Liver (tissue), 8 donors: ENCODE measurements at regions not wholly inside any gene's neighbourhood (a gene's known extent, or its start where the extent isn't known, plus 50 kb on each side); places are given as distances from the start of the nearest gene placed in this dataset.

Experiments used
- DNase-seq: peaks from one replicate; pipeline ENCODE4 v3.0.0-alpha.2; 2017; ENCODE audit warnings: low spot score
- H3K27ac ChIP-seq, 2 donors: one replicate each; pipeline ENCODE4 v1.7.0; 2013; ENCODE audit warnings: inconsistent platforms in 2 of 2, low read length in 2 of 2, control low read depth in 1 of 2, low read depth in 1 of 2, mild to moderate bottlenecking in 1 of 2
- H3K27me3 ChIP-seq, 4 donors: one replicate each; pipeline versions ENCODE4 v1.6.1 to v1.7.0; 2013; ENCODE audit warnings: low read length in 3 of 4, inconsistent platforms in 1 of 4, mild to moderate bottlenecking in 1 of 4, moderate library complexity in 1 of 4; ENCODE audit not compliant: control insufficient read depth in 4 of 4, insufficient read depth in 4 of 4
- H3K36me3 ChIP-seq, 4 donors: one replicate each; pipeline versions ENCODE4 v1.6.1 to v1.7.0; 2013; ENCODE audit warnings: low read length in 3 of 4, mild to moderate bottlenecking in 3 of 4, low read depth in 1 of 4, moderate library complexity in 1 of 4; ENCODE audit not compliant: control insufficient read depth in 4 of 4, insufficient read depth in 3 of 4
- H3K4me1 ChIP-seq, 4 donors: one replicate each; pipeline versions ENCODE4 v1.6.1 to v1.7.0; 2013; ENCODE audit warnings: low read length in 3 of 4, mild to moderate bottlenecking in 3 of 4, moderate library complexity in 1 of 4; ENCODE audit not compliant: control insufficient read depth in 4 of 4, insufficient read depth in 4 of 4
- H3K4me3 ChIP-seq, 3 donors: one replicate each; pipeline versions ENCODE4 v1.6.1 to v1.7.0; 2013; ENCODE audit warnings: low read length in 3 of 3, control low read depth in 1 of 3, low read depth in 1 of 3, mild to moderate bottlenecking in 1 of 3
- H3K9ac ChIP-seq, 2 donors: one replicate each; pipeline ENCODE4 v1.7.0; 2013; ENCODE audit warnings: low read length in 2 of 2, mild to moderate bottlenecking in 2 of 2, moderate library complexity in 2 of 2, control low read depth in 1 of 2, low read depth in 1 of 2
- H3K9me3 ChIP-seq, 4 donors: one replicate each; pipeline versions ENCODE4 v1.6.1 to v1.7.0; 2013; ENCODE audit warnings: low read length in 3 of 4; ENCODE audit not compliant: control insufficient read depth in 4 of 4
- EGR1 ChIP-seq, 2 donors: IDR thresholded peaks; 2 replicates each; pipeline ENCODE4 v1.6.1; 2016 to 2018; ENCODE audit warnings: antibody characterized with exemption in 2 of 2, low read depth in 2 of 2
- FOXA1 ChIP-seq: IDR thresholded peaks from 2 replicates; pipeline ENCODE4 v1.6.1; 2016; ENCODE audit warnings: antibody characterized with exemption
- FOXA2 ChIP-seq: IDR thresholded peaks from 2 replicates; pipeline ENCODE4 v1.6.1; 2016; ENCODE audit warnings: antibody characterized with exemption
- GABPA ChIP-seq, 2 donors: IDR thresholded peaks in 1 of 2; conservative IDR thresholded peaks in 1 of 2; 2 replicates each; pipeline ENCODE4 v1.6.1; 2016; ENCODE audit warnings: antibody characterized with exemption in 2 of 2, mild to moderate bottlenecking in 1 of 2, moderate library complexity in 1 of 2
- HNF4A ChIP-seq, 2 donors: conservative IDR thresholded peaks; 2 replicates each; pipeline ENCODE4 v1.6.1; 2016; ENCODE audit warnings: antibody characterized with exemption in 2 of 2, mild to moderate bottlenecking in 2 of 2
- HNF4G ChIP-seq: IDR thresholded peaks from 2 replicates; pipeline ENCODE4 v1.6.1; 2016; ENCODE audit warnings: antibody characterized with exemption
- JUND ChIP-seq, 2 donors: IDR thresholded peaks; 2 replicates each; pipeline ENCODE4 v1.6.1; 2016; ENCODE audit warnings: antibody characterized with exemption in 2 of 2
- NR2F2 ChIP-seq: IDR thresholded peaks from 2 replicates; pipeline ENCODE4 v1.6.1; 2016; ENCODE audit warnings: antibody characterized with exemption
- RAD21 ChIP-seq, 2 donors: IDR thresholded peaks; 2 replicates each; pipeline ENCODE4 v1.6.1; 2016; ENCODE audit warnings: antibody characterized with exemption in 2 of 2, mild to moderate bottlenecking in 2 of 2
- RXRA ChIP-seq, 2 donors: IDR thresholded peaks; 2 replicates each; pipeline ENCODE4 v1.6.1; 2017 to 2018; ENCODE audit warnings: antibody characterized with exemption in 2 of 2, mild to moderate bottlenecking in 1 of 2
- SP1 ChIP-seq: IDR thresholded peaks from 2 replicates; pipeline ENCODE4 v1.6.1; 2018; ENCODE audit warnings: antibody characterized with exemption, mild to moderate bottlenecking
- TAF1 ChIP-seq: conservative IDR thresholded peaks from 2 replicates; pipeline ENCODE4 v1.6.1; 2016; ENCODE audit warnings: antibody characterized with exemption, mild to moderate bottlenecking
- YY1 ChIP-seq: IDR thresholded peaks from 2 replicates; pipeline ENCODE4 v1.6.1; 2016; ENCODE audit warnings: antibody characterized with exemption, mild to moderate bottlenecking
- WGBS: extraction: QIAGEN DNeasy Blood & Tissue Kit; methylation state at CpG from one replicate; pipeline ENCODE4 v1.1.7; 2013; 5-methylcytosine and 5-hydroxymethylcytosine counted together
- TF ChIP-seq, protein P1 (sequence below): IDR thresholded peaks from 2 replicates; pipeline ENCODE4 v1.6.1; 2016; ENCODE audit warnings: antibody characterized with exemption
- TF ChIP-seq, protein P2 (sequence below): IDR thresholded peaks from 2 replicates; pipeline ENCODE4 v1.6.1; 2016; ENCODE audit warnings: antibody characterized with exemption
- TF ChIP-seq, protein P3 (sequence below): IDR thresholded peaks from 2 replicates; pipeline ENCODE4 v1.6.1; 2016; ENCODE audit warnings: antibody characterized with exemption
- TF ChIP-seq, protein P4 (sequence below): IDR thresholded peaks from 2 replicates; pipeline ENCODE4 v1.6.1; 2016; ENCODE audit warnings: antibody characterized with exemption, mild to moderate bottlenecking
- TF ChIP-seq, protein P5 (sequence below): fragments of 150-350 bp; IDR thresholded peaks from 2 replicates; pipeline ENCODE4 v1.5.1; 2017; ENCODE audit warnings: improper control_type of control experiment, low read depth, low read length; ENCODE audit not compliant: missing input control
- donor health status: healthy.
- donor health status: healthy.
- donor health status: healthy.
- donor health status: healthy.
- donor health status: healthy.

DNA sequence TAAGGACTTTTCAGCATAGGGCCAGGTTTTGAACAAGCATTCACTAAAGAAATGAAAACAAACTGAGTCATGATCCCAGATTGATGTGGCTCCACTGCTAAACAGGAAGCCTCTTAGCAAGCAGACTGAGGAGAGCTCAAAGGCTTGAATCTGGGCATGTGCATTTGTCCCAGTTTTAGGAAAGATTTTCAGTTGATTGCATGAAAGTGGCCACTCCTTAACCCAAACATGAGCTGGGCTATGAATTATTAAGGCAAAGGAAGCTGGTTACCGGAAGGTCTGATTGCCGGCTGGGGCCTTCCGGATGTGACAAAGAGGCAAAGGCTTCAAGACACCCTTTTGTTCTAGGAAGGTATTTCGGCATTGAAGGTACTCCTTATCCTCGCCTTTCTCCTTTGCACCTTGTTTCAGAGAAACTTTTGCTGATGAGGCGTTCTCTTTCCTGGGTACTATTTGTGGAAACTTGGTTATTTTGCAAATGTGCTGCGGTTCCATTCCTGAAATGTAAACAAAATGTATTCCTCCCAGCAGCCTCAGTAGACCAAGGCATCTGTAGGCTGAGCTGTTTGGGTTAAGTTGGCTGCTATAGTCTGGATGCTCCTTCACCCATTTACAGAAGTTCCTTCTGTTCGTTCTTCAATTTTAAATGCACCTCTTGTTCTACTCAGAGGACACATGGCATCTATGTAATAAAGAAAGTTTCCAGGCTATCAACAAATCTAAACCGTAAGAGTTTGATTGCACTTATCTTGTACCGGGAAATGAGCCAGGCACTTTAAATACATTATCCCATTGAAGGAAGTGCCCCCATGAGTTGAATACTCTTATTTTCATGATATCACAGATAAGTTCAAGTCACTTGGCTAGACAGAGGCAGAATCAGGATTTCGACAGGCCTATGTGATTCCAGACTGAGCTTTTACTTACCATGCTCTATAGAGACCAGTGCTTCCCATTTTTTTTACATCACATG, 115.6 kb upstream of the METAP2 start:
- Histone ChIP-seq H3K27ac (no peak overlapping the region), H3K4me1 (no peaks in the 10 kb centered on the region), H3K9ac (no peak overlapping the region), H3K27me3 (no peaks in the 10 kb centered on the region), H3K4me3 (no peak overlapping the region), H3K36me3 (no peaks in the 10 kb centered on the region), H3K9me3 (no peaks in the 10 kb centered on the region)
- 79% methylated on average over 11 of the region's 11 CpGs for WGBS
- TF ChIP-seq, protein P1, sequence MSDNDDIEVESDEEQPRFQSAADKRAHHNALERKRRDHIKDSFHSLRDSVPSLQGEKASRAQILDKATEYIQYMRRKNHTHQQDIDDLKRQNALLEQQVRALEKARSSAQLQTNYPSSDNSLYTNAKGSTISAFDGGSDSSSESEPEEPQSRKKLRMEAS: no peak
- TF ChIP-seq, protein P2, sequence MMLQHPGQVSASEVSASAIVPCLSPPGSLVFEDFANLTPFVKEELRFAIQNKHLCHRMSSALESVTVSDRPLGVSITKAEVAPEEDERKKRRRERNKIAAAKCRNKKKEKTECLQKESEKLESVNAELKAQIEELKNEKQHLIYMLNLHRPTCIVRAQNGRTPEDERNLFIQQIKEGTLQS: no peak
- TF ChIP-seq HNF4A (conservative IDR thresholded peaks at IDR 0.05) (no peak), JUND (IDR thresholded peaks at IDR 0.05) (no peak), FOXA2 (no peak), SP1 (no peak), YY1 (no peak), GABPA (IDR thresholded peaks at IDR 0.05 in 1 of 2, conservative IDR thresholded peaks at IDR 0.05 in 1 of 2) (no peak), HNF4G (no peak), NR2F2 (no peak), EGR1 (IDR thresholded peaks at IDR 0.05; ENCODE audit: low read depth in 2 of 2) (no peak), RXRA (IDR thresholded peaks at IDR 0.05) (no peak), RAD21 (IDR thresholded peaks at IDR 0.05) (no peak), TAF1 (no peak), FOXA1 (no peak)
- TF ChIP-seq, protein P3, sequence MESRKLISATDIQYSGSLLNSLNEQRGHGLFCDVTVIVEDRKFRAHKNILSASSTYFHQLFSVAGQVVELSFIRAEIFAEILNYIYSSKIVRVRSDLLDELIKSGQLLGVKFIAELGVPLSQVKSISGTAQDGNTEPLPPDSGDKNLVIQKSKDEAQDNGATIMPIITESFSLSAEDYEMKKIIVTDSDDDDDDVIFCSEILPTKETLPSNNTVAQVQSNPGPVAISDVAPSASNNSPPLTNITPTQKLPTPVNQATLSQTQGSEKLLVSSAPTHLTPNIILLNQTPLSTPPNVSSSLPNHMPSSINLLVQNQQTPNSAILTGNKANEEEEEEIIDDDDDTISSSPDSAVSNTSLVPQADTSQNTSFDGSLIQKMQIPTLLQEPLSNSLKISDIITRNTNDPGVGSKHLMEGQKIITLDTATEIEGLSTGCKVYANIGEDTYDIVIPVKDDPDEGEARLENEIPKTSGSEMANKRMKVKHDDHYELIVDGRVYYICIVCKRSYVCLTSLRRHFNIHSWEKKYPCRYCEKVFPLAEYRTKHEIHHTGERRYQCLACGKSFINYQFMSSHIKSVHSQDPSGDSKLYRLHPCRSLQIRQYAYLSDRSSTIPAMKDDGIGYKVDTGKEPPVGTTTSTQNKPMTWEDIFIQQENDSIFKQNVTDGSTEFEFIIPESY: no peak
- TF ChIP-seq, protein P4, sequence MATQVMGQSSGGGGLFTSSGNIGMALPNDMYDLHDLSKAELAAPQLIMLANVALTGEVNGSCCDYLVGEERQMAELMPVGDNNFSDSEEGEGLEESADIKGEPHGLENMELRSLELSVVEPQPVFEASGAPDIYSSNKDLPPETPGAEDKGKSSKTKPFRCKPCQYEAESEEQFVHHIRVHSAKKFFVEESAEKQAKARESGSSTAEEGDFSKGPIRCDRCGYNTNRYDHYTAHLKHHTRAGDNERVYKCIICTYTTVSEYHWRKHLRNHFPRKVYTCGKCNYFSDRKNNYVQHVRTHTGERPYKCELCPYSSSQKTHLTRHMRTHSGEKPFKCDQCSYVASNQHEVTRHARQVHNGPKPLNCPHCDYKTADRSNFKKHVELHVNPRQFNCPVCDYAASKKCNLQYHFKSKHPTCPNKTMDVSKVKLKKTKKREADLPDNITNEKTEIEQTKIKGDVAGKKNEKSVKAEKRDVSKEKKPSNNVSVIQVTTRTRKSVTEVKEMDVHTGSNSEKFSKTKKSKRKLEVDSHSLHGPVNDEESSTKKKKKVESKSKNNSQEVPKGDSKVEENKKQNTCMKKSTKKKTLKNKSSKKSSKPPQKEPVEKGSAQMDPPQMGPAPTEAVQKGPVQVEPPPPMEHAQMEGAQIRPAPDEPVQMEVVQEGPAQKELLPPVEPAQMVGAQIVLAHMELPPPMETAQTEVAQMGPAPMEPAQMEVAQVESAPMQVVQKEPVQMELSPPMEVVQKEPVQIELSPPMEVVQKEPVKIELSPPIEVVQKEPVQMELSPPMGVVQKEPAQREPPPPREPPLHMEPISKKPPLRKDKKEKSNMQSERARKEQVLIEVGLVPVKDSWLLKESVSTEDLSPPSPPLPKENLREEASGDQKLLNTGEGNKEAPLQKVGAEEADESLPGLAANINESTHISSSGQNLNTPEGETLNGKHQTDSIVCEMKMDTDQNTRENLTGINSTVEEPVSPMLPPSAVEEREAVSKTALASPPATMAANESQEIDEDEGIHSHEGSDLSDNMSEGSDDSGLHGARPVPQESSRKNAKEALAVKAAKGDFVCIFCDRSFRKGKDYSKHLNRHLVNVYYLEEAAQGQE: no peak
- TF ChIP-seq, protein P5, sequence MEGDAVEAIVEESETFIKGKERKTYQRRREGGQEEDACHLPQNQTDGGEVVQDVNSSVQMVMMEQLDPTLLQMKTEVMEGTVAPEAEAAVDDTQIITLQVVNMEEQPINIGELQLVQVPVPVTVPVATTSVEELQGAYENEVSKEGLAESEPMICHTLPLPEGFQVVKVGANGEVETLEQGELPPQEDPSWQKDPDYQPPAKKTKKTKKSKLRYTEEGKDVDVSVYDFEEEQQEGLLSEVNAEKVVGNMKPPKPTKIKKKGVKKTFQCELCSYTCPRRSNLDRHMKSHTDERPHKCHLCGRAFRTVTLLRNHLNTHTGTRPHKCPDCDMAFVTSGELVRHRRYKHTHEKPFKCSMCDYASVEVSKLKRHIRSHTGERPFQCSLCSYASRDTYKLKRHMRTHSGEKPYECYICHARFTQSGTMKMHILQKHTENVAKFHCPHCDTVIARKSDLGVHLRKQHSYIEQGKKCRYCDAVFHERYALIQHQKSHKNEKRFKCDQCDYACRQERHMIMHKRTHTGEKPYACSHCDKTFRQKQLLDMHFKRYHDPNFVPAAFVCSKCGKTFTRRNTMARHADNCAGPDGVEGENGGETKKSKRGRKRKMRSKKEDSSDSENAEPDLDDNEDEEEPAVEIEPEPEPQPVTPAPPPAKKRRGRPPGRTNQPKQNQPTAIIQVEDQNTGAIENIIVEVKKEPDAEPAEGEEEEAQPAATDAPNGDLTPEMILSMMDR: no peak
- DNase-seq: no peak
